ENCODE measurements at regions not wholly inside any gene's neighbourhood (a gene's known extent, or its start where the extent isn't known, plus 50 kb on each side); places are given as distances from the start of the nearest gene placed in this dataset.
A peak's percentile ranks its signal among the peaks of the same experiment; 100 is the strongest.
"Not testable (repeated sequence)": the region's sequence is repeated elsewhere in the genome, so short reads cannot be mapped to it uniquely, and the experiment has no call there.

GRCh38 chr12:28788256-28788655 is 360.8 kb upstream of the FAR2 start:
- H3K36me3 Mint-ChIP-seq; ATAC-seq; H3K9me3 ChIP-seq (ENCODE audit: control insufficient read depth in 2 of 3, low read length in 3 of 3); H3K27ac ChIP-seq (ENCODE audit: low read depth, low read length); intact Hi-C loops (cut with micrococcal nuclease); H3K4me1 ChIP-seq (ENCODE audit: control insufficient read depth in 2 of 2, insufficient read depth in 2 of 2, low read length in 2 of 2); H3K4me3 ChIP-seq (ENCODE audit: low read length); CTCF ChIA-PET; H3K4me1 Mint-ChIP-seq; H3K27me3 ChIP-seq (ENCODE audit: control insufficient read depth in 2 of 2, insufficient read depth in 2 of 2, low read length in 2 of 2); H3K4me3 Mint-ChIP-seq; POLR2A ChIA-PET; H3K27ac Mint-ChIP-seq; H3K36me3 ChIP-seq (ENCODE audit: control insufficient read depth in 2 of 3, insufficient read depth in 3 of 3, low read length in 3 of 3); DNase-seq: not testable (repeated sequence)
- Mint-ChIP-seq H3K9me3 (peaks cover 0 to 16% (median 0%) of the 10 kb centered on the region in 11 donors), H3K27me3 (peaks cover 0 to 14% (median 0%) of the 10 kb centered on the region in 5 donors)

- Histone ChIP-seq H3K27ac (ENCODE audit: low read depth, low read length) (no peak overlapping the region), H3K4me1 (ENCODE audit: control insufficient read depth in 2 of 2, insufficient read depth in 2 of 2, low read length in 2 of 2) (no peaks in the 10 kb centered on the region), H3K4me3 (ENCODE audit: low read length) (no peak overlapping the region), H3K36me3 (ENCODE audit: control insufficient read depth in 2 of 3, insufficient read depth in 3 of 3, low read length in 3 of 3) (no peaks in the 10 kb centered on the region), H3K27me3 (ENCODE audit: control insufficient read depth in 2 of 2, insufficient read depth in 2 of 2, low read length in 2 of 2) (peaks cover 0 to 3% of the 10 kb centered on the region in 2 donors), H3K9me3 (ENCODE audit: control insufficient read depth in 2 of 3, low read length in 3 of 3) (no peaks in the 10 kb centered on the region)
- ChIA-PET POLR2A (no interaction called here), CTCF (interaction anchor here (0.7 kb wide), 1 partner anchor 60 kb away, joined by 3 read pairs; no protein-coding TSS in a partner anchor)
- Mint-ChIP-seq H3K27me3 (peaks cover 0 to 12% (median 4%) of the 10 kb centered on the region in 5 donors), H3K4me3 (no peak overlapping the region), H3K27ac (no peak overlapping the region), H3K9me3 (peaks cover 0 to 5% (median 0%) of the 10 kb centered on the region in 11 donors), H3K4me1 (no peaks in the 10 kb centered on the region), H3K36me3 (no peaks in the 10 kb centered on the region)
- ATAC-seq (no peak), DNase-seq (no peak)
- intact Hi-C loops (cut with micrococcal nuclease): no loop called here
Measured at GRCh38 chr12:28793581-28794151, 355.4 kb upstream of the FAR2 start.

- H3K4me1 Mint-ChIP-seq: no peaks in the 10 kb centered on the region
- peaks cover 0 to 12% (median 4%) of the 10 kb centered on the region in 5 donors for H3K27me3 Mint-ChIP-seq
- peaks cover 0 to 5% (median 0%) of the 10 kb centered on the region in 11 donors for H3K9me3 Mint-ChIP-seq
- no peak overlapping the region for H3K27ac ChIP-seq (ENCODE audit: low read depth, low read length)
- H3K4me3 Mint-ChIP-seq: no peak overlapping the region
- DNase-seq (no peak), ATAC-seq (no peak)
- H3K9me3 ChIP-seq (ENCODE audit: control insufficient read depth in 2 of 3, low read length in 3 of 3): no peaks in the 10 kb centered on the region
- H3K36me3 Mint-ChIP-seq: no peaks in the 10 kb centered on the region
- H3K27me3 ChIP-seq (ENCODE audit: control insufficient read depth in 2 of 2, insufficient read depth in 2 of 2, low read length in 2 of 2): peaks cover 0 to 3% of the 10 kb centered on the region in 2 donors
- intact Hi-C loops (cut with micrococcal nuclease): no loop called here
- H3K27ac Mint-ChIP-seq: no peak overlapping the region
- H3K36me3 ChIP-seq (ENCODE audit: control insufficient read depth in 2 of 3, insufficient read depth in 3 of 3, low read length in 3 of 3): no peaks in the 10 kb centered on the region
- H3K4me1 ChIP-seq (ENCODE audit: control insufficient read depth in 2 of 2, insufficient read depth in 2 of 2, low read length in 2 of 2): no peaks in the 10 kb centered on the region
- CTCF ChIA-PET: interaction anchor here (0.7 kb wide), 1 partner anchor 61 kb away, joined by 3 read pairs; no protein-coding TSS in a partner anchor
- POLR2A ChIA-PET: no interaction called here
- no peak overlapping the region for H3K4me3 ChIP-seq (ENCODE audit: low read length)
Measured at GRCh38 chr12:28794211-28794610, 354.9 kb upstream of the FAR2 start.

GRCh38 chr12:28794786-28795185 is 354.3 kb upstream of the FAR2 start:
- H3K27ac ChIP-seq (ENCODE audit: low read depth, low read length): no peak overlapping the region
- no peaks in the 10 kb centered on the region for H3K4me1 Mint-ChIP-seq
- ATAC-seq (no peak), DNase-seq (no peak)
- ChIA-PET POLR2A (no interaction called here), CTCF (interaction anchor here (0.8 kb wide), 1 partner anchor 243 kb away, joined by 3 read pairs; no protein-coding TSS in a partner anchor)
- peaks cover 0 to 12% (median 4%) of the 10 kb centered on the region in 5 donors for H3K27me3 Mint-ChIP-seq
- H3K4me3 Mint-ChIP-seq: no peak overlapping the region
- no peaks in the 10 kb centered on the region for H3K36me3 ChIP-seq (ENCODE audit: control insufficient read depth in 2 of 3, insufficient read depth in 3 of 3, low read length in 3 of 3)
- H3K27ac Mint-ChIP-seq: no peak overlapping the region
- peaks cover 0 to 3% of the 10 kb centered on the region in 2 donors for H3K27me3 ChIP-seq (ENCODE audit: control insufficient read depth in 2 of 2, insufficient read depth in 2 of 2, low read length in 2 of 2)
- H3K9me3 Mint-ChIP-seq: peaks cover 0 to 5% (median 0%) of the 10 kb centered on the region in 11 donors
- H3K4me3 ChIP-seq (ENCODE audit: low read length): no peak overlapping the region
- no peaks in the 10 kb centered on the region for H3K36me3 Mint-ChIP-seq
- H3K9me3 ChIP-seq (ENCODE audit: control insufficient read depth in 2 of 3, low read length in 3 of 3): no peaks in the 10 kb centered on the region
- no peaks in the 10 kb centered on the region for H3K4me1 ChIP-seq (ENCODE audit: control insufficient read depth in 2 of 2, insufficient read depth in 2 of 2, low read length in 2 of 2)
- intact Hi-C loops (cut with micrococcal nuclease): no loop called here

- intact Hi-C loops (cut with micrococcal nuclease): no loop called here
- no peak overlapping the region for H3K4me3 Mint-ChIP-seq
- ATAC-seq (no peak), DNase-seq (no peak)
- no peaks in the 10 kb centered on the region for H3K36me3 ChIP-seq (ENCODE audit: control insufficient read depth in 2 of 3, insufficient read depth in 3 of 3, low read length in 3 of 3)
- H3K9me3 Mint-ChIP-seq: peaks cover 0 to 5% (median 0%) of the 10 kb centered on the region in 11 donors
- no peaks in the 10 kb centered on the region for H3K4me1 ChIP-seq (ENCODE audit: control insufficient read depth in 2 of 2, insufficient read depth in 2 of 2, low read length in 2 of 2)
- H3K27ac ChIP-seq (ENCODE audit: low read depth, low read length): no peak overlapping the region
- no peaks in the 10 kb centered on the region for H3K9me3 ChIP-seq (ENCODE audit: control insufficient read depth in 2 of 3, low read length in 3 of 3)
- H3K27me3 ChIP-seq (ENCODE audit: control insufficient read depth in 2 of 2, insufficient read depth in 2 of 2, low read length in 2 of 2): peaks cover 0 to 3% of the 10 kb centered on the region in 2 donors
- H3K4me3 ChIP-seq (ENCODE audit: low read length): no peak overlapping the region
- ChIA-PET POLR2A (no interaction called here), CTCF (interaction anchor here (0.8 kb wide), 1 partner anchor 242 kb away, joined by 3 read pairs; no protein-coding TSS in a partner anchor)
- no peaks in the 10 kb centered on the region for H3K36me3 Mint-ChIP-seq
- peaks cover 0 to 12% (median 4%) of the 10 kb centered on the region in 5 donors for H3K27me3 Mint-ChIP-seq
- no peak overlapping the region for H3K27ac Mint-ChIP-seq
- no peaks in the 10 kb centered on the region for H3K4me1 Mint-ChIP-seq
Measured at GRCh38 chr12:28795311-28795710, 353.8 kb upstream of the FAR2 start.

- peaks cover 0 to 3% (median 0%) of the 10 kb centered on the region in 11 donors for H3K9me3 Mint-ChIP-seq
- ATAC-seq (no peak), DNase-seq (no peak)
Measured at GRCh38 chr12:28799348-28799747, 349.7 kb upstream of the FAR2 start.

GRCh38 chr12:28800129-28800528 is 348.9 kb upstream of the FAR2 start:
- CTCF ChIA-PET: no interaction called here
- Mint-ChIP-seq H3K36me3 (no peaks in the 10 kb centered on the region), H3K9me3 (peaks cover 0 to 3% (median 0%) of the 10 kb centered on the region in 11 donors), H3K27me3 (peaks cover 0 to 11% (median 4%) of the 10 kb centered on the region in 5 donors), H3K4me3 (no peak overlapping the region), H3K4me1 (no peaks in the 10 kb centered on the region), H3K27ac (no peak overlapping the region)
- ATAC-seq: peak; percentile 50
- intact Hi-C loops (cut with micrococcal nuclease): no loop called here
- H3K4me3 ChIP-seq (ENCODE audit: low read length): no peak overlapping the region
- no peaks in the 10 kb centered on the region for H3K4me1 ChIP-seq (ENCODE audit: control insufficient read depth in 2 of 2, insufficient read depth in 2 of 2, low read length in 2 of 2)
- POLR2A ChIA-PET: no interaction called here
- H3K9me3 ChIP-seq (ENCODE audit: control insufficient read depth in 2 of 3, low read length in 3 of 3): no peaks in the 10 kb centered on the region
- H3K27me3 ChIP-seq (ENCODE audit: control insufficient read depth in 2 of 2, insufficient read depth in 2 of 2, low read length in 2 of 2): no peaks in the 10 kb centered on the region
- no peak overlapping the region for H3K27ac ChIP-seq (ENCODE audit: low read depth, low read length)
- no peak for DNase-seq
- H3K36me3 ChIP-seq (ENCODE audit: control insufficient read depth in 2 of 3, insufficient read depth in 3 of 3, low read length in 3 of 3): no peaks in the 10 kb centered on the region

More at GRCh38 chr12:28799348-28799747, 349.7 kb upstream of the FAR2 start:
- no peak overlapping the region for H3K27ac Mint-ChIP-seq
- CTCF ChIA-PET: no interaction called here
- Histone ChIP-seq H3K9me3 (ENCODE audit: control insufficient read depth in 2 of 3, low read length in 3 of 3) (no peaks in the 10 kb centered on the region), H3K27me3 (ENCODE audit: control insufficient read depth in 2 of 2, insufficient read depth in 2 of 2, low read length in 2 of 2) (no peaks in the 10 kb centered on the region), H3K4me1 (ENCODE audit: control insufficient read depth in 2 of 2, insufficient read depth in 2 of 2, low read length in 2 of 2) (no peaks in the 10 kb centered on the region), H3K36me3 (ENCODE audit: control insufficient read depth in 2 of 3, insufficient read depth in 3 of 3, low read length in 3 of 3) (no peaks in the 10 kb centered on the region), H3K4me3 (ENCODE audit: low read length) (no peak overlapping the region), H3K27ac (ENCODE audit: low read depth, low read length) (no peak overlapping the region)
- H3K4me3 Mint-ChIP-seq: no peak overlapping the region
- POLR2A ChIA-PET: no interaction called here
- intact Hi-C loops (cut with micrococcal nuclease): no loop called here
- H3K27me3 Mint-ChIP-seq: peaks cover 0 to 14% (median 4%) of the 10 kb centered on the region in 5 donors
- H3K4me1 Mint-ChIP-seq: no peaks in the 10 kb centered on the region
- no peaks in the 10 kb centered on the region for H3K36me3 Mint-ChIP-seq

All from naive thymus-derived CD4-positive, alpha-beta T cell (primary cell).